ENCODE measurements at regions not wholly inside any gene's neighbourhood (a gene's known extent, or its start where the extent isn't known, plus 50 kb on each side); places are given as distances from the start of the nearest gene placed in this dataset.
"Not testable (repeated sequence)": the region's sequence is repeated elsewhere in the genome, so short reads cannot be mapped to it uniquely, and the experiment has no call there.

- DNase-seq (ENCODE audit: low read depth in 4 of 4, low spot score in 2 of 4), result no peak
Measured at GRCh38 chr12:127012109-127012508, 1254.9 kb upstream of the TMEM132C start.

DNA sequence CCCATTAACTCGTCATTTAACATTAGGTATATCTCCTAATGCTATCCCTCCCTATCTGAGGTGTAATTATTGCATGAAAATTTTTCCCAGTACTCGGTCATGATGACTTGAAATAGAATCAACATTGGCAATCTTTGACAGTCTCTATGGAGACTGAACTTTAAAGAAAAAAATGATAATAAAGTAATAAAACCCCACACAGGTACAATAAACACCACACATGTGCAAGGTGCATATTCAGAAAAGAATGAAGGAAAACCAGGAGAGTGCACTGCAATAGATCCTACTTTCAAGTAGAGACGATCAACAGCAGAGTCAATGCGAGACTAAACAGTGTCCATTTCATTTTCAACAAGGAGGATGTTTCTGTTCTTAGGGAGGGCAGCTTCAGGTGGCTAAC lies 1253.8 kb upstream of the TMEM132C start:
- no peak for DNase-seq (ENCODE audit: low read depth in 4 of 4, low spot score in 2 of 4)

DNA sequence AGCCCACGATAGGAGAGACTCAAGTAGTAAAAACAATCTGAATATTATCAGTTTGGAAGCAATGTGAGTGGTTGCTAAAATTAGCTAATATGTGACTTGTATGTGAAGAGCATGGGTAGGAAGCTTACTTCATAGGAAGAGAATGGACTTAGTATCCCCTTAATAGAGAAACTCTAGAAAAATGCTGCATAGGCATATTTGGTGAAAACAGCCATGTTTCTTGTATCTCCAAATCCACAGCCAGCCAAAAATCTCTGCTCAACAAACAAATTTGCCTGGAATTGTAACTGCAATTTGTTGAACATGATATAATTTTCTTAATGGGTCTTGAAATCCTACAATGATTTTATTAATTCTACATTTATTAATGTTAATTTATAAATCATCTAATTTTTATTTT lies 1252.9 kb upstream of the TMEM132C start:
- DNase-seq (ENCODE audit: low read depth in 4 of 4, low spot score in 2 of 4), result no peak

DNA sequence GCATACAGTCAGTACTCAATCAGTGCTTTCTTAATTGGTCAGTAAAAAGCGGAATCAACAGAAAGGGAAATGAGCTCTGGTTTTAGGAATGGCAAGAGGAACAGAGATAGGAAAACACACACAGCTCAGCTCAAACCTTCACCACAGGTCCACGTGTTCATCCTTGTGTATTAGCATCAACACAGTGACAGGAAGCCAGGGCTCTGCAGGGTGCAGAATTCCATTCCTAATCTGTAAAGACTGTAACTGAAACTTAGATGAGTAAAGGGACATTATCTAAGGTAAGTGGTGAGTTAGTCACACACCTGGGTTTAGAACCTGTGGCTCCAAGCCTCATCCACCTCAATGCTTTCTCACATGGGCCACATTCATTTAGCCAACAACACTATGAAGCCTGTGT lies 1242.2 kb upstream of the TMEM132C start:
- DNase-seq (ENCODE audit: low read depth in 4 of 4, low spot score in 2 of 4), result no peak

GRCh38 chr12:127025545-127025944 lies 1241.4 kb upstream of the TMEM132C start:
- no peak for DNase-seq (ENCODE audit: low read depth in 4 of 4, low spot score in 2 of 4)

DNA sequence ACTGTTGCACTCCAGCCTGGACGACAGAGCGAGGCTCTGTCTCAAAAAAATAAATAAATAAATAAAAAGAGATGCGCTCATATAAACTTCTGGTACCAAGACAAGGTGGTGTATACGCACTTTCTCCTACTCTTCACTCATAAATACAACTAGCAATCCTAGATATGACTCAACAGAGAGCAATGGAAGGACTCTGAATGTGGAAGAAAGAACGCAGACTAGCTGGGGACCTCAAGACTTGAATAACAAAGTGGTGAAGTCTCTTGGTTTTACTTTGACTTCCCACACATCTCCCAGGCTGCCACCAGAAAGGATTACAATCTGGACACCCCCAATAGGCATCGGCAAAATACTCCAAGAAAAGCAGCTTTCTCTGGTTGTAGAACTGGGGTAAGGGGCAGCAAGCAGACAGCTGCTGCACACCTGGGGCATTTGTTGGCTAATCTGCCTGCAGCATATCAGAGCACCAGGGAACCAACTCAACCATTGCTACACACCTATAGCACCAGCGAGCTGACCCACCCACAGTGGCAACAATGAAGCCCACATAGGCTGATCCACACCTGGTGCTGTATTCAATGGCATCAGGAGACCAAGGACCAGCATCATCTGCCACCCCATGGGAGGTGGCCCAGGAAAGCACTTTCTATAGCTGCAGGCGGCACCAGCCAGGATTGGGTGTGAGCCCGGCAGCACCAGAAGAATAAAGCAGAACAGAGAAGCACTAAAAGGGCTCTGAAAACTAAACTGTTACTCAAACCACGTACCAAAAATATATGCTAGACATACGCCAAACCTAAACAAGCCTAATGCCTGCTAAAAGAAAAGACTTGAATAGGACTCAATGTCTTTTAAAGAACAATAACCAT lies 1231.7 kb upstream of the TMEM132C start:
- no peak for DNase-seq (ENCODE audit: low read depth in 4 of 4, low spot score in 2 of 4)

- DNase-seq (ENCODE audit: low read depth in 4 of 4, low spot score in 2 of 4), result no peak
Measured at GRCh38 chr12:127038152-127038551, 1228.8 kb upstream of the TMEM132C start.

DNA sequence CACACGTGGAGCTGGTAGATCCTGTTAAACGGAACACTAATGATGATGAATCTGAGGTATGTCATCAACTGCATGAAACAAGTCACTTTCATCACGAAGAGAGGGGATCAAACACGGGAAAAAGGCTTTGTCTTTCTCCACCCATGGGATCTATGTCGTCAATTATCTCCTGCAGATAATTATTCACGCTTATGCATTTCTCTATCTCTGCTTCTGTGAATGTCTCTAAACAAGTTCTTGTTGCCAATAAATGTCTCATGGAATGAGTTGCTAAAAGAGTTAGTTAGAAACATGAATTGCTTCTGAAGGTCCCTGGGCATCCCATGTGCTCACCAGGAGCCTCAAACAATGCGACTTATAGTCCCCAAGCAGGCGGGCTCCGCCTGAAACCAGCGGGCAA lies 1228.2 kb upstream of the TMEM132C start:
- DNase-seq (ENCODE audit: low read depth in 4 of 4, low spot score in 2 of 4), result no peak

DNA sequence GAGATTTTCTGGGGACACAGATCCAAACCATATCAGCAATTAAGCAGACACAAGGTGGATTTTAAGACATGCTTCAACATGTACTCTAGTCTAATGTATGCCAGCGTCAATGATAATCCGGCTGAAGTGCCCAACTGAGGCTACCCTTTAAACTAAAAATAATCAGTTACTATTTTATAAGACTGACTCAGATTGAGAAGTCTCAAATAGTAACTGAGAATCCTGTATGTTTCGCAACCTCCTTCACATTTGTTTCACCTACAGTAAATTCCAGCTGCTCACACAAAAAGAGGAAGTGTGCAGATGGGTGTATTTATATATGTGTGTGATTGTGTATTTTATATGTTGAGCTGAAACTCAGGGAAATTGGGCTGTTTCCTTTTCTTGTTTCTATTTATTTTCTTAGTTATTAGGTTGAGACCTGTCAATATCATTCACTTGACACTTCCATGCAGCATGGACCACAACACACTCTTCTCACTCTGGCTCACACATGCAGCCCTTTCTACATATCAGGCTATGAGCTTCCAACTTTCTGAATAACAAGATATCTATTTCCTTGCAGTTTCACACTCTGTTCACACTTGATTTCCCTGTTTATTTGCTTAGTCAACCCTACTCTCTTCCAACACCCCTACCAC lies 1224.9 kb upstream of the TMEM132C start:
- no peak for DNase-seq (ENCODE audit: low read depth in 4 of 4, low spot score in 2 of 4)

DNA sequence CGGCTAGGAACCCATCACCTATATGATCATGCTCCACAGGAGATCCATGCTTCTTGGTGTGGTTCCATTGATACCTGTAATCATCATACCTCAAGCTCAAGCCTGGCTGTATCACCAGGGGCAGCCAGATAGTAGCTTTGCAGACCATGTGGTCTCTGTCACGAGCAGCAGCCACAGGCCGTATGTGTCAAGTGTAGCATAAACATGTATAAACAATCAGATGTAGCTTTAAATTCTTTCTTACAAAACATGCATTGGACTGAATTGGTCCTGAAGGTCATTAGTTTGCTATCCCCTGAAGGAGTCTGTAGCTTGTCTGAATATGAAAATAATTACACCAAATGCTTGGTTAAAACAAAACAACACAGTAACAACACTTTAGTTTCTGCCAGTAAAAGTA lies 1223.2 kb upstream of the TMEM132C start:
- DNase-seq (ENCODE audit: low read depth in 4 of 4, low spot score in 2 of 4), result no peak

DNA sequence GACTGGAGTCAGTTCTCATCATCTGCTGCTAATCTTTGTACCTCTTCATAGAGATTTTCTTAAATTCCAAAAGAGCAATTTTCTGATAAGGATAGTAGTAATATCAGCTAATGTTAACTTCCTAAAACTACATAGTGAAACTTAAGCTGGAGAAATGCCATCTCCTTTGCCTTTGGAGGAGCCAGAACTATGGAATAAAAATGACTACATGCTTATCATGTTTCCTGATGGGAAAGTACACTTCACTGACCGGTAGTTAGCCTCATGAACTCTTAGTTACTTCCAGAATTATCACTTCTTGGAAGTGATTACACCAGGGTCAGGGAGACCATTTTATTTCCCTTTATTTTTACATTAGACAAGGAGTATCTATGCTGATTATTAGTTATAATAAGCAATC lies 1222.1 kb upstream of the TMEM132C start:
- no peak for DNase-seq (ENCODE audit: low read depth in 4 of 4, low spot score in 2 of 4)

DNA sequence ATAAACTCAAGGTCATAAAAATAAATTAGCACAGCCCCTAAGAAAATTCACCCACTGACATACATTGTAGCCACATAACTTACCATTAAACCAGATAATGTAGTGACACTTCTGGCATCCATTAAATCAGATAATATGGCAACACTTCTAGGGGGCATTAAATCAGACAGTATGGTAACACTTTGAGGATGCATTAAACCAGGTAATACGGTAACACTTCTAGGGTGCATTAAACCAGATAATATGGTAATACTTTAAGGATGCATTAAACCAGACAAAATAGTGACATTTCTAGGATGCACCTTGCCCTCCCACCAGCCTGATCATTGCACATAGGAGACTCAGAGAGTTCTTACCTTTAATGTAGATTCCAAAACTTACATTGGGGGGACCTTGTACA lies 1220.5 kb upstream of the TMEM132C start:
- DNase-seq (ENCODE audit: low read depth in 4 of 4, low spot score in 2 of 4), result no peak

- DNase-seq (ENCODE audit: low read depth in 4 of 4, low spot score in 2 of 4), result no peak
Measured at GRCh38 chr12:127048057-127048456, 1218.9 kb upstream of the TMEM132C start.

DNA sequence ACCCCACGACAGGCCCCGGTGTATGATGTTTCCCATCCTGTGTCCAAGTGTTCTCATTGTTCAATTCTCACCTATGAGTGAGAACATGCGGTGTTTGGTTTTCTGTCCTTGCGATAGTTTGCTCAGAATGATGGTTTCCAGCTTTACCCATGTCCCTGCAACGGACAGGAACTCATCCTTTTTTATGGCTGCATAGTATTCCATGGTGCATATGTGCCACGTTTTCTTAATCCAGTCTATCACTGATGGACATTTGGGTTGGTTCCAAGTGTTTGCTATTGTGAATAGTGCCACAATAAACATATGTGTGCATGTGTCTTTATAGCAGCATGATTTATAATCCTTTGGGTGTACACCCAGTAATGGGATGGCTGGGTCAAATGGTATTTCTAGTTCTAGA lies 1218.4 kb upstream of the TMEM132C start:
- not testable (repeated sequence) for DNase-seq (ENCODE audit: low read depth in 4 of 4, low spot score in 2 of 4)

DNA sequence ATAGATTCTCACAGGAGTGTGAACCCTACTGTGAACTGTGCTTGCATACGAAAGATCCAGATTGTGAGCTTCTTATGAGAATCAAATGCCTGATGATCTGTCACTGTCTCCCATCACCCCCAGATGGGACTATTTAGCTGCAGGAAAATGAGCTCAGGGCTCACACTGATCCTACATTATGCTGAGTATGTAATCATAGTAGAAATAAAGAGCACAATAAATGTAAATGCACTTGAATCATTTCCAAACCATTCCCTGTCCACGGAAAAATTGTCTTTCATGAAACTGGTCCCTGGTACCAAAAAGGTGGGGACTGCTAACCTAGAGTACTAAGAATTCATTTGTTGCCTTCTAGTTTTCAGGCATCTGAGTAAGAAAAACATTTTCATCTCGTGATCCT lies 1215.8 kb upstream of the TMEM132C start:
- no peak for DNase-seq (ENCODE audit: low read depth in 4 of 4, low spot score in 2 of 4)

GRCh38 chr12:127052511-127053232 lies 1214.3 kb upstream of the TMEM132C start:
- no peak for DNase-seq (ENCODE audit: low read depth in 4 of 4, low spot score in 2 of 4)

- DNase-seq (ENCODE audit: low read depth in 4 of 4, low spot score in 2 of 4), result no peak
Measured at GRCh38 chr12:127054531-127054930, 1212.4 kb upstream of the TMEM132C start.

- DNase-seq (ENCODE audit: low read depth in 4 of 4, low spot score in 2 of 4), result no peak
Measured at GRCh38 chr12:127060310-127060847, 1206.6 kb upstream of the TMEM132C start.

- no peak for DNase-seq (ENCODE audit: low read depth in 4 of 4, low spot score in 2 of 4)
Measured at GRCh38 chr12:127060933-127061332, 1206.0 kb upstream of the TMEM132C start.

DNA sequence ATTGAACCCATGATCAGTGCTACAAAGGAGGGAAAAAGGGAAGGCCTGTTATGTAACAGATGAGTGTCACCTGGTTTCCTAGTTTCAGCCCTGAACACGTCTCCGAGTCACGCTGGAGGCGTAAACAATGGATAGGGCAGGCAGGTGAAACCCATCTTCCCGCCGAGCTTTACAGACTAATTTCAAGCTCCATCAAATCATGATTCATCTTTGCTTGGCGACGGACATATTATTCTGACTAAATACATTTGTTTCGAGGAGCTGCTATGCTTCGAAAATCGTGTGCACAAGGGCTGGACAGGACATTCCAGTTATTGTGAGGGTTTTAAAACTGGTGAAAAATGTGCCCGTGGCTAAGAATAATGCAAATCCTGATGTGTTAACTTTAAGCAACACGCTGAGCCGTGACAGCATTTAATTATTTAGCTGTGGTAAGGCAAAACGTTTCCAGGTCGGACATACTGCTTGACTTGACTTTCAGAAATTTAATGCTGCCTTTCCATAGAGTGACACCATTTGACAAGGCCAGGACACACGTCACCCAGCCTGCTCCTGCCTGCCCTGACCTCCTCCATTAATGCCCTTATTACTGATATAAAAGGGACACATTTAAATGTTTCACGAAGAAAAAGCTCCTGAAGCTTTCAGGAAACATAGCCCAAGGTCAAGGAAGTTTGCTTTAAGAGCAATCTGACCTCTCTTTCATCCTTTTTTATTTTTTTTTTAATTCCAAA lies 1203.5 kb upstream of the TMEM132C start:
- DNase-seq (ENCODE audit: low read depth in 4 of 4, low spot score in 2 of 4), result no peak

GRCh38 chr12:127064207-127064606 lies 1202.8 kb upstream of the TMEM132C start:
- no peak for DNase-seq (ENCODE audit: low read depth in 4 of 4, low spot score in 2 of 4)

Measured in left renal cortex interstitium (tissue), 4 donors.